ENCODE measurements at regions not wholly inside any gene's neighbourhood (a gene's known extent, or its start where the extent isn't known, plus 50 kb on each side); places are given as distances from the start of the nearest gene placed in this dataset.

- no peak for DNase-seq (ENCODE audit: low spot score)
Measured at GRCh38 chr5:125202353-125202752, 455.9 kb upstream of the ZNF608 start.

- DNase-seq (ENCODE audit: low spot score), result no peak
Measured at GRCh38 chr5:125202871-125203438, 456.5 kb upstream of the ZNF608 start.

GRCh38 chr5:125203912-125204311 lies 457.5 kb upstream of the ZNF608 start:
- DNase-seq (ENCODE audit: low spot score), result no peak

GRCh38 chr5:125205601-125206225 lies 459.3 kb upstream of the ZNF608 start:
- DNase-seq (ENCODE audit: low spot score), result no peak

GRCh38 chr5:125207856-125208255 lies 461.4 kb upstream of the ZNF608 start:
- DNase-seq (ENCODE audit: low spot score), result no peak

GRCh38 chr5:125209650-125210049 lies 463.2 kb upstream of the ZNF608 start:
- DNase-seq (ENCODE audit: low spot score), result no peak

- no peak for DNase-seq (ENCODE audit: low spot score)
Measured at GRCh38 chr5:125210242-125210947, 464.0 kb upstream of the ZNF608 start.

GRCh38 chr5:125214080-125214479 lies 467.6 kb upstream of the ZNF608 start:
- no peak for DNase-seq (ENCODE audit: low spot score)

GRCh38 chr5:125215593-125215992 lies 469.2 kb upstream of the ZNF608 start:
- no peak for DNase-seq (ENCODE audit: low spot score)

GRCh38 chr5:125219710-125220109 lies 473.3 kb upstream of the ZNF608 start:
- no peak for DNase-seq (ENCODE audit: low spot score)

- DNase-seq (ENCODE audit: low spot score), result no peak
Measured at GRCh38 chr5:125220284-125220683, 473.8 kb upstream of the ZNF608 start.

GRCh38 chr5:125222597-125223240 lies 476.3 kb upstream of the ZNF608 start:
- no peak for DNase-seq (ENCODE audit: low spot score)

- no peak for DNase-seq (ENCODE audit: low spot score)
Measured at GRCh38 chr5:125225424-125225823, 479.0 kb upstream of the ZNF608 start.

GRCh38 chr5:125226825-125227224 lies 480.4 kb upstream of the ZNF608 start:
- no peak for DNase-seq (ENCODE audit: low spot score)

GRCh38 chr5:125227333-125228095 lies 481.1 kb upstream of the ZNF608 start:
- DNase-seq (ENCODE audit: low spot score), result no peak

- DNase-seq (ENCODE audit: low spot score), result no peak
Measured at GRCh38 chr5:125228363-125229070, 482.1 kb upstream of the ZNF608 start.

- DNase-seq (ENCODE audit: low spot score), result no peak
Measured at GRCh38 chr5:125229556-125229955, 483.1 kb upstream of the ZNF608 start.

GRCh38 chr5:125232779-125233230 lies 486.4 kb upstream of the ZNF608 start:
- DNase-seq (ENCODE audit: low spot score), result no peak

GRCh38 chr5:125233944-125234343 lies 487.5 kb upstream of the ZNF608 start:
- DNase-seq (ENCODE audit: low spot score), result no peak

- no peak for DNase-seq (ENCODE audit: low spot score)
Measured at GRCh38 chr5:125236007-125236406, 489.6 kb upstream of the ZNF608 start.

- no peak for DNase-seq (ENCODE audit: low spot score)
Measured at GRCh38 chr5:125236981-125237380, 490.5 kb upstream of the ZNF608 start.

GRCh38 chr5:125244531-125244930 lies 498.1 kb upstream of the ZNF608 start:
- DNase-seq (ENCODE audit: low spot score), result no peak
